A673 (cell line): ENCODE measurements at regions not wholly inside any gene's neighbourhood (a gene's known extent, or its start where the extent isn't known, plus 50 kb on each side); places are given as distances from the start of the nearest gene placed in this dataset.

Experiments
- EZH2 ChIP-seq: fragments of 200-600 bp; sonication (generic); IDR thresholded peaks from 2 replicates; pipeline ENCODE4 v1.6.1; 2017; ENCODE audit warnings: borderline replicate concordance, low read depth, mild to moderate bottlenecking, mixed read lengths, antibody characterized with exemption, low read length; ENCODE audit not compliant: poor library complexity, severe bottlenecking
- TF ChIP-seq, protein P1 (sequence below): fragments of 300-800, 200-600 bp; sonication (generic); conservative IDR thresholded peaks from 2 replicates; pipeline ENCODE4 v1.5.1; 2017; ENCODE audit warnings: low read depth, mild to moderate bottlenecking, antibody characterized with exemption, low read length, moderate library complexity, mixed read lengths

DNA sequence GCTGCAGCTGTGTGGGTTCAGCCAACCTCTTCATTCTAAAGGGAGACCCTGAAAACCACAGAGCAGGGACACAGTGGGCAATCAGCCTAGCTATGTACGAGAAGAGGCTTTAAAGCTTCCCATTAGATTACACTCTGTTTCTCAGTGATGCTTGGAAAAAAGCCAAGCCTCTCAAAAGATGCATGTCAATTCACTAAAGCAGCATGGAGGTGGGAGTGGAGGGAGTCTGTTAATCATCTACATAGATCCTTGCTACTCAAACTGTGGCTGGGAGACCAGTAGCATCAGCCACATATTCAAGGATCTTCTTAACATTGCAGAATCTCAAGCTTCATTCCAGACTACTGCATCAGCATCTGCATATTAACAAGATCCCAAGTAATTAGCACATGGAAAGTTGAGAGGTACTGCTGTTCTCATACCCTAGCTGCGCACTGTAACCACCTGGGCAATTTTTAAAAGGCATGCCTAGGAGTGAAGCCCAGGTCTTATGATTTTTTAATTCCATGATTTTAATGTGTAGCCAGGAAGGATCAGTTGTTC lies 305.9 kb downstream of the PMP22 start:
- TF ChIP-seq, protein P1, sequence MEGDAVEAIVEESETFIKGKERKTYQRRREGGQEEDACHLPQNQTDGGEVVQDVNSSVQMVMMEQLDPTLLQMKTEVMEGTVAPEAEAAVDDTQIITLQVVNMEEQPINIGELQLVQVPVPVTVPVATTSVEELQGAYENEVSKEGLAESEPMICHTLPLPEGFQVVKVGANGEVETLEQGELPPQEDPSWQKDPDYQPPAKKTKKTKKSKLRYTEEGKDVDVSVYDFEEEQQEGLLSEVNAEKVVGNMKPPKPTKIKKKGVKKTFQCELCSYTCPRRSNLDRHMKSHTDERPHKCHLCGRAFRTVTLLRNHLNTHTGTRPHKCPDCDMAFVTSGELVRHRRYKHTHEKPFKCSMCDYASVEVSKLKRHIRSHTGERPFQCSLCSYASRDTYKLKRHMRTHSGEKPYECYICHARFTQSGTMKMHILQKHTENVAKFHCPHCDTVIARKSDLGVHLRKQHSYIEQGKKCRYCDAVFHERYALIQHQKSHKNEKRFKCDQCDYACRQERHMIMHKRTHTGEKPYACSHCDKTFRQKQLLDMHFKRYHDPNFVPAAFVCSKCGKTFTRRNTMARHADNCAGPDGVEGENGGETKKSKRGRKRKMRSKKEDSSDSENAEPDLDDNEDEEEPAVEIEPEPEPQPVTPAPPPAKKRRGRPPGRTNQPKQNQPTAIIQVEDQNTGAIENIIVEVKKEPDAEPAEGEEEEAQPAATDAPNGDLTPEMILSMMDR = no peak
- no peak for TF ChIP-seq EZH2
